Bronchial epithelial cell (primary cell): ENCODE measurements at regions not wholly inside any gene's neighbourhood (a gene's known extent, or its start where the extent isn't known, plus 50 kb on each side); places are given as distances from the start of the nearest gene placed in this dataset.

ENCODE experiments used
- DNase-seq: peaks from one replicate; pipeline ENCODE4 v3.0.0-alpha.2; 2010; ENCODE audit warnings: low read depth
- FAIRE-seq: peaks from 2 replicates; lab custom pipeline; 2011; peaks lifted over from hg19 to GRCh38; lab: Jason Lieb, UNC
- H3K27me3 ChIP-seq: 2 replicates; pipeline ENCODE4 v1.5.1; 2011; ENCODE audit warnings: low read length; ENCODE audit not compliant: control insufficient read depth, insufficient read depth
- H3K36me3 ChIP-seq: 2 replicates; pipeline ENCODE4 v1.5.1; 2011; ENCODE audit warnings: low read length; ENCODE audit not compliant: control insufficient read depth, insufficient read depth
- H3K4me3 ChIP-seq: 2 replicates; pipeline ENCODE4 v1.5.1; 2011; ENCODE audit warnings: mild to moderate bottlenecking, low read depth, low read length, control low read depth
- TF ChIP-seq, protein P1 (sequence below): IDR thresholded peaks from 2 replicates; pipeline ENCODE4 v1.5.1; 2011; ENCODE audit warnings: mild to moderate bottlenecking, moderate library complexity, low read length, control low read depth, inconsistent platforms; ENCODE audit not compliant: insufficient read depth, severe bottlenecking

DNA sequence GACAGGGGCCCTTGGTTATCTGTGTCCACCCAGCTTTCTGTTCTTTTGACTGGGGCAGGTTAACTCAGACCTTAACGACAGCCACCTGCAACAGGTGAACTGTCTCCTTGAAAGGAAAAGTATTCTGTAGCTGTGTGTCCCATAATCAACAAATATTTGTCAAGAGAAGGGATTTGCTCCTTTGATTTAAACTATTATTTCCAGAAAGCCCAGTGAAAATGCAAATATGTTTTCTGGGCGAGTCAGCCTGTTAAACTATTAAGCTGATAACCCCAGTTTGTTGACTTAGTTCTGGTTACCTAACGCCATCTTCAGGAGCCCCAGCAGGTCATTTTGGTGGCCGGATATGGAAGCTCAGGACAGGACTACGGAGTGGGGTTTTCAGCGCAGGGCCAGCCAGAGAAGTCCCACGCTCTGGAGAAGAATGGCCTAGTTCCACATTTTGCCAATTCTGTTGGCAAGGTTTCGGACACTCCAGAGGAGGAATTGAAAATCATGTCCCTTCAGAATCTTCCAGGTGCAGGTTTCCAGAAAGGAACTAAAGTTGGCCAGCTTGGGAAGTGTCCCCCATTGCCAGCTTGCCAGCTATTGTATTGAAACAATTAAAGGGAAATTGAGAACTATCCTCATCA lies 54.5 kb downstream of the ADRA2A start:
- TF ChIP-seq, protein P1, sequence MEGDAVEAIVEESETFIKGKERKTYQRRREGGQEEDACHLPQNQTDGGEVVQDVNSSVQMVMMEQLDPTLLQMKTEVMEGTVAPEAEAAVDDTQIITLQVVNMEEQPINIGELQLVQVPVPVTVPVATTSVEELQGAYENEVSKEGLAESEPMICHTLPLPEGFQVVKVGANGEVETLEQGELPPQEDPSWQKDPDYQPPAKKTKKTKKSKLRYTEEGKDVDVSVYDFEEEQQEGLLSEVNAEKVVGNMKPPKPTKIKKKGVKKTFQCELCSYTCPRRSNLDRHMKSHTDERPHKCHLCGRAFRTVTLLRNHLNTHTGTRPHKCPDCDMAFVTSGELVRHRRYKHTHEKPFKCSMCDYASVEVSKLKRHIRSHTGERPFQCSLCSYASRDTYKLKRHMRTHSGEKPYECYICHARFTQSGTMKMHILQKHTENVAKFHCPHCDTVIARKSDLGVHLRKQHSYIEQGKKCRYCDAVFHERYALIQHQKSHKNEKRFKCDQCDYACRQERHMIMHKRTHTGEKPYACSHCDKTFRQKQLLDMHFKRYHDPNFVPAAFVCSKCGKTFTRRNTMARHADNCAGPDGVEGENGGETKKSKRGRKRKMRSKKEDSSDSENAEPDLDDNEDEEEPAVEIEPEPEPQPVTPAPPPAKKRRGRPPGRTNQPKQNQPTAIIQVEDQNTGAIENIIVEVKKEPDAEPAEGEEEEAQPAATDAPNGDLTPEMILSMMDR = no peak
- no peaks in the 10 kb centered on the region for H3K36me3 ChIP-seq
- no peaks in the 10 kb centered on the region for H3K27me3 ChIP-seq
- H3K4me3 ChIP-seq = no peak overlapping the region
- no peak for FAIRE-seq
- DNase-seq = no peak

DNA sequence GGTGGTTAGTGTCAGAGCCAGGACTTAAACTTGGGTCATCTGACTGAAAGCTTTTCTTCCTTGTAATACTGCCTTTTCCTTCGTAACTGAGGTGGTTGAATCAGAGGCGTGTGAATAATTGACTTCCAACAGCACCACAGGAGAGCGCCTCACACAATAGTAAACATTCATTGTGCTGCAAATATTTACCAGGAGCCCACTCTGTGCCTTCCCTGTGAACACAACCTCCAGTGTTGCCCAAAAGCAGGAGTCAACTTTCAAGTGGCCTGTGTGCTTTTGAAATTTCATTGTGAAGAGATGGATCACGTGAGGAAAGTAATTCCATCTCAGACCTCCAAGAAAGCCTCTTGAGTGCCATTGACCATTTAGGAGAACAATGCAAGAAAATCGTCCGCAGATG lies 60.2 kb downstream of the ADRA2A start:
- TF ChIP-seq, protein P1 = no peak
- Histone ChIP-seq H3K27me3 (no peaks in the 10 kb centered on the region), H3K4me3 (no peak overlapping the region), H3K36me3 (no peaks in the 10 kb centered on the region)
- no peak for DNase-seq
- no peak for FAIRE-seq

DNA sequence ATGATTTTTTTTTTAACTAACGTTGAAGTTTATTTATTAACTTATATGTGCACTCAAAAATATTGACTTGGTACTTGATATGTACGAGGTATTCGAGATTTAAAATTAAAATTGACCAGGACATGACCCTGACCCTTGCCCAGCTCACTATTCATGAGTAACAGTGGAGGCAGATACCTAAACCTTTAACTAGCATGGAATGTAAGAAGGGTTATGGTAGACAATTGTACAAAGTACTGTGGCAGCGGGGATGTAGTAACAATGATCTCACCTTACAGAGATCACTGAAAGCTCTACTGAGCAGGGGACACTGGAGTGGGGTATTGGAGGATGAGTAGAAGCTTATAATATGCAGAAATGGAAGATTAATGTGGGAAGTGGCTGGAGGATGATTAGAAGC lies 60.8 kb downstream of the ADRA2A start:
- Histone ChIP-seq H3K27me3 (no peaks in the 10 kb centered on the region), H3K36me3 (no peaks in the 10 kb centered on the region), H3K4me3 (no peak overlapping the region)
- TF ChIP-seq, protein P1 = no peak
- FAIRE-seq = no peak
- no peak for DNase-seq

DNA sequence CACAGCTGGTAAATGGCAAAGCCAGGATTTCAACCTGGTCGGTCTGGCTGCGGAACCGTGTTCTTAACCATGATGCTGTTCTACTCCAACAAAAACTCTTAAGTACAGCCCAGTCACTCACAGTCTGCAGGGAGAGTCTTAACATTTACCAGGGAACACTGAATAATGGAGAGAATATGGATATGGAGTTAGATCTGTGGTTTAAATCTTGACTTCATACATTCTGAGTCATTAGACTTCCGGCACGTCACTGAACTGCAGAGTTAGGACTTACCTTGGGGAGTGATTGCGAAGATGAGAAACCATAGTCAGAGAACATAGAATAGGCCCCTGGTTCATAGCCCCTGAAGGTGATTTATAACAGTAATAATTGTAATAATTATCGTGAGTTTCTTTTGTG lies 61.7 kb downstream of the ADRA2A start:
- no peaks in the 10 kb centered on the region for H3K27me3 ChIP-seq
- no peaks in the 10 kb centered on the region for H3K36me3 ChIP-seq
- TF ChIP-seq, protein P1 = no peak
- FAIRE-seq = peak; percentile 7
- no peak overlapping the region for H3K4me3 ChIP-seq
- no peak for DNase-seq

DNA sequence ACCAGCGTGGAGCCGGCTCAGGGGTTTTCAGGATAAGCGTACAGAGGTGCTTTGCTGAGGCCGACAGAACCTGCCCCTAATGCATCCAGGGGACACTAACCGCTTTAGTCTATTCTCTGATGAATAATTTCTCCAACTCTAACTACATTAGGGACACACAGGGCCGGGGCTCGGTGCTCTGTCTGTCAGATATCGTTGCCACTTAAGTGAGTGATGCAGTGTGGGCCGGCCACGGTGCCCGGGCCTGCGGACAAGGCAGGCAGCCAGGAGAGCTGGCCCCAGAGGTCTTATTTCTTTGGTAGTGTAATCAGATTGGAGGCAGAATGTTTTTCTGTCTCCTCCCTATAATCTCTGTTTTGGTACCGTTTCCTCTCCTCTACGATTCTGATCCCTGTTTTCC lies 62.7 kb downstream of the ADRA2A start:
- DNase-seq (no peak), FAIRE-seq (no peak)
- Histone ChIP-seq H3K36me3 (no peaks in the 10 kb centered on the region), H3K27me3 (no peaks in the 10 kb centered on the region), H3K4me3 (no peak overlapping the region)
- TF ChIP-seq, protein P1 = no peak
